B cell (primary cell): ENCODE measurements at regions not wholly inside any gene's neighbourhood (a gene's known extent, or its start where the extent isn't known, plus 50 kb on each side); places are given as distances from the start of the nearest gene placed in this dataset.
"Not testable (repeated sequence)": the region's sequence is repeated elsewhere in the genome, so short reads cannot be mapped to it uniquely, and the experiment has no call there.

ENCODE experiments used
- ATAC-seq: fragments of 200-7000 bp; cut with Tn5 transposase; one replicate; pipeline ENCODE4 v1.10.0; 2021; ENCODE audit warnings: low read depth, mild to moderate bottlenecking, moderate number of reproducible peaks, moderate library complexity
- CTCF ChIA-PET: fragments of 350-600 bp; sonication (Branson Sonifier 250); formaldehyde crosslinking; loops from one replicate; lab custom pipeline; 2021; ENCODE audit warnings: antibody characterized with exemption, inconsistent platforms; lab: Charles Lee
- POLR2A ChIA-PET: fragments of 350-600 bp; sonication (Branson Sonifier 250); formaldehyde crosslinking; loops from one replicate; lab custom pipeline; 2021; ENCODE audit warnings: antibody characterized with exemption; lab: Charles Lee
- DNase-seq: peaks from one replicate; pipeline ENCODE4 v3.0.0; 2013
- H2AFZ ChIP-seq: 2 replicates; pipeline ENCODE4 v1.6.1; 2012; ENCODE audit warnings: mild to moderate bottlenecking, low read depth, low read length; ENCODE audit not compliant: insufficient read depth, poor library complexity, severe bottlenecking
- H3K27ac ChIP-seq, 2 donors: 1 replicate in 1 of 2; 2 replicates in 1 of 2; pipeline ENCODE4 v1.5.1; 2012 to 2013; ENCODE audit warnings: low read length in 2 of 2, mild to moderate bottlenecking in 2 of 2, moderate library complexity in 1 of 2
- H3K27me3 ChIP-seq, 4 experiments: fragments of 200-600 bp in 1 of 4; sonication (generic) in 1 of 4; replicated peaks in 1 of 4; 1 replicate in 2 of 4; 2 replicates in 2 of 4; pipeline versions ENCODE4 v1.6.1 to v1.7.0; 2013 to 2016; ENCODE audit warnings: low read length in 3 of 4, mild to moderate bottlenecking in 2 of 4, mixed read lengths in 1 of 4, moderate library complexity in 1 of 4; ENCODE audit not compliant: insufficient read depth in 4 of 4, control insufficient read depth in 3 of 4; ENCODE audit errors: control extremely low read depth in 1 of 4
- H3K36me3 ChIP-seq, 2 experiments: replicated peaks in 1 of 2; 1 replicate in 1 of 2; 2 replicates in 1 of 2; pipeline versions ENCODE4 v1.6.1 to v1.7.1; 2013; ENCODE audit warnings: low read length in 1 of 2; ENCODE audit not compliant: insufficient read depth in 2 of 2, control insufficient read depth in 1 of 2; ENCODE audit errors: control extremely low read depth in 1 of 2, extremely low read depth in 1 of 2
- H3K4me1 ChIP-seq, 2 donors: fragments of 200-600 bp in 1 of 2; sonication (generic) in 1 of 2; 1 replicate in 1 of 2; 2 replicates in 1 of 2; pipeline versions ENCODE4 v1.5.1 to v1.6.1; 2013 to 2017; ENCODE audit warnings: low read length in 2 of 2; ENCODE audit not compliant: control insufficient read depth in 2 of 2, insufficient read depth in 2 of 2
- H3K4me2 ChIP-seq: replicated peaks from 2 replicates; pipeline ENCODE3; 2012; ENCODE audit warnings: mild to moderate bottlenecking, low read depth, low read length; ENCODE audit not compliant: poor library complexity, severe bottlenecking
- H3K4me3 ChIP-seq, 5 experiments: fragments of 200-600 bp in 1 of 5; sonication (generic) in 1 of 5; 1 replicate in 3 of 5; 2 replicates in 2 of 5; pipeline versions ENCODE4 v1.5.1 to v1.7.0; 2011 to 2016; ENCODE audit warnings: low read length in 4 of 5, mild to moderate bottlenecking in 4 of 5, low read depth in 2 of 5, control low read depth in 1 of 5, moderate library complexity in 1 of 5; ENCODE audit not compliant: insufficient read depth in 1 of 5; ENCODE audit errors: control extremely low read depth in 1 of 5, extremely low read depth in 1 of 5
- H3K79me2 ChIP-seq: fragments of 200-600 bp; sonication (generic); one replicate; pipeline ENCODE4 v1.6.0; 2016; ENCODE audit warnings: low read length; ENCODE audit not compliant: control insufficient read depth, insufficient read depth
- H3K9ac ChIP-seq: fragments of 200-600 bp; sonication (generic); 2 replicates; pipeline ENCODE4 v1.6.1; 2017; ENCODE audit warnings: mild to moderate bottlenecking, low read length, moderate library complexity
- H3K9me3 ChIP-seq, 3 donors: one replicate each; pipeline versions ENCODE4 v1.6.1 to v1.7.1; 2013; ENCODE audit warnings: low read length in 2 of 3; ENCODE audit not compliant: control insufficient read depth in 2 of 3, insufficient read depth in 1 of 3; ENCODE audit errors: control extremely low read depth in 1 of 3
- H4K20me1 ChIP-seq: 2 replicates; pipeline ENCODE4 v1.6.0; 2012; ENCODE audit warnings: mild to moderate bottlenecking, low read length; ENCODE audit not compliant: insufficient read depth, control insufficient read depth, poor library complexity, severe bottlenecking
- H3K27ac Mint-ChIP-seq: one replicate; pipeline ENCODE4 v1.8.0; 2021; ENCODE audit warnings: mixed read lengths
- H3K27me3 Mint-ChIP-seq: one replicate; pipeline ENCODE4 v1.8.0; 2021; ENCODE audit warnings: mixed read lengths
- H3K4me1 Mint-ChIP-seq: one replicate; pipeline ENCODE4 v1.8.0; 2021; ENCODE audit warnings: mixed read lengths
- H3K4me3 Mint-ChIP-seq: one replicate; pipeline ENCODE4 v1.8.0; 2021; ENCODE audit warnings: mixed read lengths
- H3K9me3 Mint-ChIP-seq: one replicate; pipeline ENCODE4 v1.8.0; 2022; ENCODE audit warnings: mixed read lengths; ENCODE audit not compliant: insufficient read depth
- EZH2 ChIP-seq: IDR thresholded peaks from 2 replicates; pipeline ENCODE4 v1.6.1; 2012; ENCODE audit warnings: borderline replicate concordance, low read depth, mild to moderate bottlenecking, moderate library complexity, low read length; ENCODE audit not compliant: insufficient read depth, poor library complexity, severe bottlenecking
- WGBS: methylation state at CpG from one replicate; pipeline ENCODE4 v1.1.5; 2013; ENCODE audit warnings: missing lambda C conversion rate; ENCODE audit not compliant: insufficient coverage; 5-methylcytosine and 5-hydroxymethylcytosine counted together
- intact Hi-C: fragments of 100-400 bp; cut with micrococcal nuclease; formaldehyde crosslinking; loops from one replicate; pipeline ENCODE4 v1.10.0; 2022
- TF ChIP-seq, protein P1 (sequence below): fragments of 200-600 bp; IDR thresholded peaks from one replicate; pipeline ENCODE4 v1.8.0; 2022; ENCODE audit warnings: antibody characterized with exemption, mild to moderate bottlenecking

DNA sequence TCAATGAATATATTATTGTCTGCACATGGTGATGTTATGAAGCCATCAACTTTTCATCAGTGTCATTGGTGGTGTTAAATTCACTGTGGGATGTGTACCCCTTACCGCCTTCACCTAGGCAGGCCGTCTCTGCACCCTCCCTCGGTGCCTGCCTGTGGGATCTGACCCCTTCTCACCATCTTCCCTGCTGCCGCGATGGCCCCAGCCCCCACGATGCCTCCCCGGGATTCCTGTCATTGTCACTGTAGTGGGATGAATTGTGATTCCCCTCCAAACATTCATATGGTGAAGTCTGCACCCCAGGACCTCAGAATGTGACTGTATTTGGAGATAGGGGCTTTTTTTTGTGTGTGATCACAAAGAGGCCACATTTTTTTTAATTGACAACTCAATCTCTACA is 198.3 kb upstream of the HS6ST1 start:
- Histone ChIP-seq H3K9me3 (no peaks in the 10 kb centered on the region), H3K27me3 (peaks cover 0 to 7% (median 2%) of the 10 kb centered on the region in 4 experiments), H3K4me2 (no peak overlapping the region), H2AFZ (no peak overlapping the region), H3K9ac (no peak overlapping the region), H3K36me3 (no peaks in the 10 kb centered on the region), H3K27ac (no peak overlapping the region), H3K4me3 (no peak overlapping the region), H4K20me1 (no peaks in the 10 kb centered on the region), H3K4me1 (peaks cover 30 to 34% of the 10 kb centered on the region in 2 donors), H3K79me2 (no peaks in the 10 kb centered on the region)
- TF ChIP-seq EZH2: no peak
- TF ChIP-seq, protein P1, sequence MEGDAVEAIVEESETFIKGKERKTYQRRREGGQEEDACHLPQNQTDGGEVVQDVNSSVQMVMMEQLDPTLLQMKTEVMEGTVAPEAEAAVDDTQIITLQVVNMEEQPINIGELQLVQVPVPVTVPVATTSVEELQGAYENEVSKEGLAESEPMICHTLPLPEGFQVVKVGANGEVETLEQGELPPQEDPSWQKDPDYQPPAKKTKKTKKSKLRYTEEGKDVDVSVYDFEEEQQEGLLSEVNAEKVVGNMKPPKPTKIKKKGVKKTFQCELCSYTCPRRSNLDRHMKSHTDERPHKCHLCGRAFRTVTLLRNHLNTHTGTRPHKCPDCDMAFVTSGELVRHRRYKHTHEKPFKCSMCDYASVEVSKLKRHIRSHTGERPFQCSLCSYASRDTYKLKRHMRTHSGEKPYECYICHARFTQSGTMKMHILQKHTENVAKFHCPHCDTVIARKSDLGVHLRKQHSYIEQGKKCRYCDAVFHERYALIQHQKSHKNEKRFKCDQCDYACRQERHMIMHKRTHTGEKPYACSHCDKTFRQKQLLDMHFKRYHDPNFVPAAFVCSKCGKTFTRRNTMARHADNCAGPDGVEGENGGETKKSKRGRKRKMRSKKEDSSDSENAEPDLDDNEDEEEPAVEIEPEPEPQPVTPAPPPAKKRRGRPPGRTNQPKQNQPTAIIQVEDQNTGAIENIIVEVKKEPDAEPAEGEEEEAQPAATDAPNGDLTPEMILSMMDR: no peak
- Mint-ChIP-seq H3K27me3 (no peaks in the 10 kb centered on the region), H3K9me3 (peaks cover 3% of the 10 kb centered on the region), H3K27ac (no peak overlapping the region), H3K4me1 (peaks cover 20% of the 10 kb centered on the region), H3K4me3 (no peak overlapping the region)
- ChIA-PET POLR2A (no interaction called here), CTCF (no interaction called here)
- no CpG with 5 or more reads among the region's 7 CpGs for WGBS
- intact Hi-C loops: no loop called here
- DNase-seq (no peak), ATAC-seq (no peak)

DNA sequence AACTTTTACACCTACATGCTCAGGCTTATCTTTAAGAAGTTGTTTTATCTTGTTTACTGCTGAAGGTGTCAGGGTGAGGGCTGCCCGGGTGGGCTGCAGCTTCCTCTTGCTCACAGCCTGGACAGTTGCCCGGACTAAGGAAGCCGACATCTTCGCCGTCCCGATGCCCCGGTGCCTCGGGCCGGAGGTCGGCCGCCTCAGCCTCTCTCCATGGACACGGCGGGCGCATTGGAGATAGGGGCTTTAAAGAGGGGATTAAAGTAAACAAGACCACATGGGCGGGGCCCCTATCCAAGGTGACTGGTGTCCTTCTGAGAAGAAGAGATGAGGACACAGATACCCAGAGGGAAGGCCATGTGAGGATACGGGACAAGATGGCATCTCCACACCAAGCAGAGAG is 200.4 kb upstream of the HS6ST1 start:
- H3K4me1 ChIP-seq: peaks cover 18% of the 10 kb centered on the region in 2 donors
- H4K20me1 ChIP-seq, H3K36me3 ChIP-seq, DNase-seq, H3K9me3 ChIP-seq, H3K4me3 Mint-ChIP-seq, H3K27me3 Mint-ChIP-seq, H3K27ac Mint-ChIP-seq, H3K4me3 ChIP-seq, H3K9me3 Mint-ChIP-seq, H3K4me1 Mint-ChIP-seq, intact Hi-C loops, H3K27me3 ChIP-seq, H3K9ac ChIP-seq, ATAC-seq, H2AFZ ChIP-seq, H3K79me2 ChIP-seq, H3K4me2 ChIP-seq, CTCF ChIA-PET, H3K27ac ChIP-seq, POLR2A ChIA-PET: not testable (repeated sequence)
- WGBS: 100% methylated on average over 6 of the region's 16 CpGs
